ENCODE measurements at regions not wholly inside any gene's neighbourhood (a gene's known extent, or its start where the extent isn't known, plus 50 kb on each side); places are given as distances from the start of the nearest gene placed in this dataset.

- Histone ChIP-seq H3K4me3 (no peak overlapping the region), H3K4me1 (no peaks in the 10 kb centered on the region), H3K27ac (no peak overlapping the region), H3K9me3 (no peaks in the 10 kb centered on the region), H3K36me3 (no peaks in the 10 kb centered on the region), H3K27me3 (no peaks in the 10 kb centered on the region)
- no peak for TF ChIP-seq CTCF (IDR thresholded peaks at IDR 0.05)
- TF ChIP-seq POLR2A (IDR thresholded peaks at IDR 0.05): no peak
- DNase-seq: no peak
Measured at GRCh38 chr2:77910136-77910535, 388.0 kb upstream of the LRRTM4 start.

- H3K27me3 ChIP-seq: no peaks in the 10 kb centered on the region
- no peak for DNase-seq
- TF ChIP-seq CTCF (IDR thresholded peaks at IDR 0.05) (no peak), POLR2A (IDR thresholded peaks at IDR 0.05) (no peak)
- H3K4me1 ChIP-seq: no peaks in the 10 kb centered on the region
- no peak overlapping the region for H3K27ac ChIP-seq
- no peaks in the 10 kb centered on the region for H3K9me3 ChIP-seq
- no peak overlapping the region for H3K4me3 ChIP-seq
- no peaks in the 10 kb centered on the region for H3K36me3 ChIP-seq
Measured at GRCh38 chr2:77920838-77921366, 398.7 kb upstream of the LRRTM4 start.

- H3K36me3 ChIP-seq: no peaks in the 10 kb centered on the region
- no peak for TF ChIP-seq CTCF (IDR thresholded peaks at IDR 0.05)
- no peak for TF ChIP-seq POLR2A (IDR thresholded peaks at IDR 0.05)
- H3K27ac ChIP-seq: no peak overlapping the region
- no peaks in the 10 kb centered on the region for H3K27me3 ChIP-seq
- no peaks in the 10 kb centered on the region for H3K9me3 ChIP-seq
- DNase-seq: no peak
- H3K4me3 ChIP-seq: no peak overlapping the region
- H3K4me1 ChIP-seq: no peaks in the 10 kb centered on the region
Measured at GRCh38 chr2:77922567-77922966, 400.4 kb upstream of the LRRTM4 start.

GRCh38 chr2:77937366-77937765 lies 415.2 kb upstream of the LRRTM4 start:
- Histone ChIP-seq H3K9me3 (no peaks in the 10 kb centered on the region), H3K27ac (no peak overlapping the region), H3K4me3 (no peak overlapping the region), H3K27me3 (no peaks in the 10 kb centered on the region), H3K36me3 (no peaks in the 10 kb centered on the region), H3K4me1 (no peaks in the 10 kb centered on the region)
- TF ChIP-seq CTCF (IDR thresholded peaks at IDR 0.05) (no peak), POLR2A (IDR thresholded peaks at IDR 0.05) (no peak)
- DNase-seq: no peak

- H3K27me3 ChIP-seq: no peaks in the 10 kb centered on the region
- TF ChIP-seq CTCF (IDR thresholded peaks at IDR 0.05) (no peak), POLR2A (IDR thresholded peaks at IDR 0.05) (no peak)
- no peaks in the 10 kb centered on the region for H3K36me3 ChIP-seq
- DNase-seq: no peak
- no peaks in the 10 kb centered on the region for H3K9me3 ChIP-seq
- no peaks in the 10 kb centered on the region for H3K4me1 ChIP-seq
- no peak overlapping the region for H3K27ac ChIP-seq
- no peak overlapping the region for H3K4me3 ChIP-seq
Measured at GRCh38 chr2:77938462-77938861, 416.3 kb upstream of the LRRTM4 start.

GRCh38 chr2:77939370-77939769 lies 417.2 kb upstream of the LRRTM4 start:
- Histone ChIP-seq H3K27me3 (no peaks in the 10 kb centered on the region), H3K36me3 (no peaks in the 10 kb centered on the region), H3K4me1 (no peaks in the 10 kb centered on the region), H3K27ac (no peak overlapping the region), H3K4me3 (no peak overlapping the region), H3K9me3 (no peaks in the 10 kb centered on the region)
- no peak for TF ChIP-seq POLR2A (IDR thresholded peaks at IDR 0.05)
- TF ChIP-seq CTCF (IDR thresholded peaks at IDR 0.05): no peak
- no peak for DNase-seq
